ENCODE measurements at regions not wholly inside any gene's neighbourhood (a gene's known extent, or its start where the extent isn't known, plus 50 kb on each side); places are given as distances from the start of the nearest gene placed in this dataset.

DNA sequence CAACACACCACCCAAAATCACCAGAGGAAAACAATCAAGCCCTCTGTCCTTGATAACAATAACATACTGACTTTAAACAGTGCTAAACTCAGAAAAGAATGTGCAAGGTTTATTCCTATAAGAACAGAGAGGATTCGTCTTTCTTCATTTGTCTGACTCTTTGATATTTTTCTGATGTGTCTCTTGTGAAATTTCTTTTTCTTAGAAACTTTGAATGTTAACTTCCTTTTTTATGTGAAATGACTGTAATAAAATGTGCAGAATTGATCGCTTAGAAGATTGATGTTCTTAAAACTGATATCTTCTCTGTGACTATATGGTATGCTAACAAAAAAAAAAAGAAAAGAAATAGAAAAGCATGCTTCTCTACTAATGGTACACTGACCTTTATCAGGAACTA, 947.4 kb upstream of the CITED2 start:
- Mint-ChIP-seq H3K4me1 (ENCODE audit: low read depth) (no peaks in the 10 kb centered on the region), H3K4me3 (no peak overlapping the region), H3K27me3 (no peaks in the 10 kb centered on the region), H3K9me3 (ENCODE audit: low read depth) (peaks cover 4% of the 10 kb centered on the region), H3K36me3 (no peaks in the 10 kb centered on the region), H3K27ac (no peak overlapping the region)

- no peak overlapping the region for H3K4me3 Mint-ChIP-seq
- H3K27ac Mint-ChIP-seq: no peak overlapping the region
- no peaks in the 10 kb centered on the region for H3K36me3 Mint-ChIP-seq
- no peaks in the 10 kb centered on the region for H3K27me3 Mint-ChIP-seq
- no peaks in the 10 kb centered on the region for H3K9me3 Mint-ChIP-seq (ENCODE audit: low read depth)
- no peaks in the 10 kb centered on the region for H3K4me1 Mint-ChIP-seq (ENCODE audit: low read depth)
Measured at GRCh38 chr6:140320081-140321080, 945.9 kb upstream of the CITED2 start.

DNA sequence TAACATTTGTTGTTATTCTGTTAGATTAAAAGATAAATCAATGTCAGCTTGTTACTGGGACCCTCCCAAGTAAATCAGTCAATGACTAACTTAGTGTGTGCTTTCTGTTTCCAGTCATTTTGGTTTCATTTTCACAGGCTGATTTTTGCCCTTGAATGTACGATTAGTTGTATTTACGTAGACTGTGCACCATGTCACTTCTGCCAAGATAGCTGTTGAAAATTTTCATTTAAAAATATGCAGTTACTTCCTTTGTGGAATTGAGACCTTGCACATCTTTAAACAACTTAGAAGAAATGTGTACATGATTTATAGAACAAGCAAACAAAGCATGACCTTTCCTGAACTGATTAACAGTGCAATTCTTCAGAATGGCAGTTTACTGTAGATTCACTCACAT, 944.8 kb upstream of the CITED2 start:
- no peaks in the 10 kb centered on the region for H3K4me1 Mint-ChIP-seq (ENCODE audit: low read depth)
- H3K36me3 Mint-ChIP-seq: no peaks in the 10 kb centered on the region
- no peak overlapping the region for H3K4me3 Mint-ChIP-seq
- no peak overlapping the region for H3K27ac Mint-ChIP-seq
- H3K27me3 Mint-ChIP-seq: no peaks in the 10 kb centered on the region
- H3K9me3 Mint-ChIP-seq (ENCODE audit: low read depth): no peaks in the 10 kb centered on the region

DNA sequence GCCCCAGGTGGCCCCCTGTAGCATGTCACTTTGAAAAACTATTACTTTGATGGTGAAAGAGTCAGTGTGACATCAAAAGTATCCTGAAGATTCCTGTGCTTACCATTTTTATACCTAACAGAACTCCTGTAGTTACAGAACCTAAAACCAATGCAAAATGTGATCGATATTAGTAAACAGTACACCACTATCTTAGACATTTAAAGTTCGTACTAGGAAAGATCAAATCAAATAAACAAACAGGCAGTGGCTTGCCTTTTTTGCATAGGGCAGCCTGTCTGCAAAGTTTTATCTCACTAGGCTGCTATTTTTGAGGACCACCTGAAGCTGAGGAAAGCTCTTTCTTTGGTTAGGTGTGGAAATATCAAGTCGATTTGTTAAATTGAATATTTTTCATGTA, 944.0 kb upstream of the CITED2 start:
- Mint-ChIP-seq H3K27ac (no peak overlapping the region), H3K4me1 (ENCODE audit: low read depth) (no peaks in the 10 kb centered on the region), H3K36me3 (no peaks in the 10 kb centered on the region), H3K9me3 (ENCODE audit: low read depth) (peaks cover 4% of the 10 kb centered on the region), H3K4me3 (no peak overlapping the region), H3K27me3 (no peaks in the 10 kb centered on the region)

GRCh38 chr6:140317950-140318349, 943.5 kb upstream of the CITED2 start:
- H3K4me1 Mint-ChIP-seq (ENCODE audit: low read depth): no peaks in the 10 kb centered on the region
- H3K27ac Mint-ChIP-seq: no peak overlapping the region
- no peak overlapping the region for H3K4me3 Mint-ChIP-seq
- H3K9me3 Mint-ChIP-seq (ENCODE audit: low read depth): peaks cover 5% of the 10 kb centered on the region
- H3K27me3 Mint-ChIP-seq: no peaks in the 10 kb centered on the region
- H3K36me3 Mint-ChIP-seq: no peaks in the 10 kb centered on the region

DNA sequence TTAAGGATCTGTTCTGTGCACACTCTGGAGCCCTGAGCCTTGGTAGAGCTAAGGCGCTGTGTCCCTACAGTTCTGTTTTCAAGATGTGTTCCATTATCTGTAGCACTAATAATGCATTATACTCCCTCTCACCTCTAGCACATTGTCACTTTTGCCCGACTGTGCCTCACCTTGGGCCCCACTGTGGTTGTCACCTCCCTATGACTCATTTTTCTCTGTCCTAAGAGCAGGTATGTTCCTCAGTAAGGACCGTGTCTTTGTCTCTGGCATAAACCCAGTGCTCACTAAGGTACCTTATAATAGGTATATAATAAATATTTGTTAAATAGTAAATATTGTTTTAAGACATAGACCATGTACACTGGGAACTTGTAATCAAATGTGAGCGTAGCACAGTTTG, 942.5 kb upstream of the CITED2 start:
- Mint-ChIP-seq H3K27me3 (no peaks in the 10 kb centered on the region), H3K36me3 (no peaks in the 10 kb centered on the region), H3K9me3 (ENCODE audit: low read depth) (peaks cover 5% of the 10 kb centered on the region), H3K4me1 (ENCODE audit: low read depth) (no peaks in the 10 kb centered on the region), H3K27ac (no peak overlapping the region), H3K4me3 (no peak overlapping the region)

- Mint-ChIP-seq H3K4me3 (no peak overlapping the region), H3K9me3 (ENCODE audit: low read depth) (peaks cover 5% of the 10 kb centered on the region), H3K4me1 (ENCODE audit: low read depth) (no peaks in the 10 kb centered on the region), H3K27me3 (no peaks in the 10 kb centered on the region), H3K27ac (no peak overlapping the region), H3K36me3 (no peaks in the 10 kb centered on the region)
Measured at GRCh38 chr6:140314682-140315081, 940.2 kb upstream of the CITED2 start.

DNA sequence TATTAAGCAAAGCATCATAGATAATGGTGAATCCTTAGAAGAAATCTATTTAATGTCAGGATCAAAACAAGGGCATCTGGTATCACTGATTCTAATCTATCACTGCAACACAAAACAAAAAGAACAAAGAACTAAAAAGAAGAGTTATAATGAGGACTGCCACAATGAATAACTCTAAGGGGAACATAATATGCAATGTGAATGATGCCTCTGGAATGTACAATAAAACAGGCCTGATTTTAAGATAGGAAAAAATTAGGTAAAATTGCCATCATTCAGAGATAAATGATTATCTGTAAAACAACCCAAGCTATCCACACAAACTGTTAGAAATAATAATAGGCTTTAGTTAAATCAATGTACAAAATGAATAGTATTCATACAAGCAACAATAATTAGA, 936.7 kb upstream of the CITED2 start:
- Mint-ChIP-seq H3K4me1 (ENCODE audit: low read depth) (no peaks in the 10 kb centered on the region), H3K4me3 (no peak overlapping the region), H3K27me3 (no peaks in the 10 kb centered on the region), H3K36me3 (no peaks in the 10 kb centered on the region), H3K27ac (no peak overlapping the region), H3K9me3 (ENCODE audit: low read depth) (peaks cover 5% of the 10 kb centered on the region)

DNA sequence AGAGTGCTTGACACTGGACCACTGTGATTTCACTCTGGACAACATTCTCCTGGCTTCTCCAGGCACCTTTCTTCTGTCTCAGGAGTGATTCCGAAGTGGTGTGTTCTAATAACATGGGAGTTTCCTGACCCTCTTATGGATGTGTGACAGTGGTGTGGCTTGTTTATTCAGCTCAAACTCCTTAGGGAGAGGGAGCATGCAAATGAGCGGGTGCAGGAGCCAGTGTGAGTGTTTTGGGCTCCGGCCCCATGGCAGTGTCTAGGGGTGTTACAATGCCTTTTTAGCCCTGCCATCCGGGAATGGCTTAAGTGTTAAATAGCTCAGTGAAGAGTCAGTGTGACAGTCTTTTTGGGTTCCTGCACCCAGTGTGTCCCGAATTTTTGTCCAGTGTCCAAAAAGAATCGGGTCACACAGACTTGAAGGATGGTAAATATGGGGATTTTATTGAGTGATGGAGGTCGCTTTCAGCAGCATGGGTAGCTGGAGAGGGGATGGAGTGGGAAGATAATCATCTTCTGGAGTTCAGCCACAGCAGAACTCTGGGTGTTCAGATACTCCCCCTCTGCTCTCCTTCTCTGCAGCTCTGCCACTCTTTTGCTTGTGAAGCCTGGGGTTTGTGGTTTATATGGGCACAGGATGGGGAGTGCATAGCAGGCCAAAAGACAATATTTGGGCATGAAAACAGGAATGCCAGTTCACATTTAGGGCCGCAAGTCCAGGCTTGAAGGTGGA, 928.9 kb upstream of the CITED2 start:
- no peaks in the 10 kb centered on the region for H3K9me3 Mint-ChIP-seq (ENCODE audit: low read depth)
- no peaks in the 10 kb centered on the region for H3K36me3 Mint-ChIP-seq
- H3K27ac Mint-ChIP-seq: no peak overlapping the region
- H3K4me1 Mint-ChIP-seq (ENCODE audit: low read depth): no peaks in the 10 kb centered on the region
- no peak overlapping the region for H3K4me3 Mint-ChIP-seq
- H3K27me3 Mint-ChIP-seq: peaks cover 1% of the 10 kb centered on the region

DNA sequence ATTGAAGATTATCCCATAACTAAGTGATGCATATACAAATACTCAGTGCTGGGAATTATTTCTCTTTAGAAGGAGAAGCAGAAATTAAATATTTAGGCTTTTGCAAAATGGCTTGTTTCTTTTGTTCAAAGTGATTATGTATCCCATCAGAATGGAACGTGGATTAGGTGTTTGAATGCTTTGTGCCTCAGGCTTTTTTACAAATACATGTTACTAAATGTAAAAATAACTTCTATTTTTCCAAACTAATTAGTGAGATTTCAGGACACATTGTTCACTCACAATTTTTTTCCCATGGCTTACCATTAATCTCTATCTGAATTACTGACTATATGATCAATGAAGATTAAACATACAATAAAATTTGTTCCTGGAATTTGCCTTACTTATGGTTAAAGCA, 925.9 kb upstream of the CITED2 start:
- H3K27me3 Mint-ChIP-seq: peaks cover 1% of the 10 kb centered on the region
- no peak overlapping the region for H3K27ac Mint-ChIP-seq
- H3K4me1 Mint-ChIP-seq (ENCODE audit: low read depth): no peaks in the 10 kb centered on the region
- H3K36me3 Mint-ChIP-seq: no peaks in the 10 kb centered on the region
- H3K9me3 Mint-ChIP-seq (ENCODE audit: low read depth): no peaks in the 10 kb centered on the region
- no peak overlapping the region for H3K4me3 Mint-ChIP-seq

GRCh38 chr6:140289186-140289585, 914.7 kb upstream of the CITED2 start:
- H3K9me3 Mint-ChIP-seq (ENCODE audit: low read depth): no peaks in the 10 kb centered on the region
- H3K36me3 Mint-ChIP-seq: no peaks in the 10 kb centered on the region
- peaks cover 7% of the 10 kb centered on the region for H3K27me3 Mint-ChIP-seq
- no peak overlapping the region for H3K27ac Mint-ChIP-seq
- H3K4me1 Mint-ChIP-seq (ENCODE audit: low read depth): no peaks in the 10 kb centered on the region
- no peak overlapping the region for H3K4me3 Mint-ChIP-seq

DNA sequence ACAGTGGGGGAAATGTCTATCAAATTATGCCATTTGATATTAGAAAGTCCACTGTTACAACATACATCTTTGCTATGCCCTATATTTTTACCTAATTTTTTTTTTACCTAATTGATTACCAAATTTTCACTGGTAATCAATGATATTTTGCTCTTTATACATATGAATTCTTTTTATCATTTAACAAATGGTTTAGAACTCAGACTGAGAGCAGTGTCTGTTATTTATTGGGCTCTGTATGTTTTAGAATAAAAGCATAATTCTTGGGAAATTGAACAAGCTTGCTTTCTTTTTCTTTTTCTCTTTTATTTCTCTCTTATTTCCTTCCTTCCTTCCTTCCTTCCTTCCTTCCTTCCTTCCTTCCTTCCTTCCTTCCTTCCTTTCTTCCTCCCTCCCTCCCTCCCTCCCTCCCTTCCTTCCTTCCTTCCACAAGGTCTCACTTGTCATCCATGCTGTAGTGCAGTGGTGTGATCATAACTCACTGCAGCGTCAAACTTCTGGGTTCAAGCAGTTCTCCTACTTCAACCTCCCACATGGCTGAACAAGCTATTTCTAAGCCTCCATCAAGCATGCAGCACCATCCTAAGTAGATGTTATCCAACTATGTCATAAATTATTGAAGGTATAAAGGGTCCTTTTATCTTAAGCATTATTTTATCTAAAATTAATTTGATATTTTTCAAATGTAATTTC, 911.7 kb upstream of the CITED2 start:
- Mint-ChIP-seq H3K36me3 (no peaks in the 10 kb centered on the region), H3K27ac (no peak overlapping the region), H3K4me3 (no peak overlapping the region), H3K27me3 (peaks cover 6% of the 10 kb centered on the region), H3K9me3 (ENCODE audit: low read depth) (no peaks in the 10 kb centered on the region), H3K4me1 (ENCODE audit: low read depth) (no peaks in the 10 kb centered on the region)

GRCh38 chr6:140285471-140285870, 911.0 kb upstream of the CITED2 start:
- H3K4me1 Mint-ChIP-seq (ENCODE audit: low read depth): no peaks in the 10 kb centered on the region
- no peaks in the 10 kb centered on the region for H3K36me3 Mint-ChIP-seq
- H3K27me3 Mint-ChIP-seq: peaks cover 2% of the 10 kb centered on the region
- no peak overlapping the region for H3K27ac Mint-ChIP-seq
- no peak overlapping the region for H3K4me3 Mint-ChIP-seq
- H3K9me3 Mint-ChIP-seq (ENCODE audit: low read depth): no peaks in the 10 kb centered on the region

DNA sequence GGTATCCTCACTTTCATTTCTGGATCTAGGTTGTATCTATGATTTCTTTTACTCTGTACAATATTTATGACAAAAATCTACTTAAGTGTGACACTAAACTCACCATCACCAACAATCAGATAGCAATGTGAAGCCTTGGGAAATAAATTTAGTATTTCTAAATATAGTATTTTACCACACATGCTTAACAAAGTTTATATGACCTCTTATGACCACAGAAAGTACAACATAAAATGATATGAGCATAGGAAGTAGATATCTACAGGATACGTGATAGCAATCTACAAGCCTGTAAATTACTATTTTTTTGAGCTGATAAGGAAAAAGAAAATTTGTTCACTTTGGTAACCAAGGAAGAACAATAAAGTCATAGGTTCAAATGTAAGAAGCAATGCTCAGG, 910.4 kb upstream of the CITED2 start:
- H3K36me3 Mint-ChIP-seq: no peaks in the 10 kb centered on the region
- H3K4me1 Mint-ChIP-seq (ENCODE audit: low read depth): no peaks in the 10 kb centered on the region
- no peaks in the 10 kb centered on the region for H3K9me3 Mint-ChIP-seq (ENCODE audit: low read depth)
- no peak overlapping the region for H3K4me3 Mint-ChIP-seq
- peaks cover 2% of the 10 kb centered on the region for H3K27me3 Mint-ChIP-seq
- H3K27ac Mint-ChIP-seq: no peak overlapping the region

- Mint-ChIP-seq H3K4me1 (ENCODE audit: low read depth) (no peaks in the 10 kb centered on the region), H3K4me3 (no peak overlapping the region)
Measured at GRCh38 chr6:140283197-140283596, 908.7 kb upstream of the CITED2 start.

More at GRCh38 chr6:140283197-140283596, 908.7 kb upstream of the CITED2 start:
- Mint-ChIP-seq H3K27me3 (peaks cover 3% of the 10 kb centered on the region), H3K9me3 (ENCODE audit: low read depth) (no peaks in the 10 kb centered on the region), H3K27ac (no peak overlapping the region), H3K36me3 (no peaks in the 10 kb centered on the region)
